ENCODE measurements at regions not wholly inside any gene's neighbourhood (a gene's known extent, or its start where the extent isn't known, plus 50 kb on each side); places are given as distances from the start of the nearest gene placed in this dataset.

DNA sequence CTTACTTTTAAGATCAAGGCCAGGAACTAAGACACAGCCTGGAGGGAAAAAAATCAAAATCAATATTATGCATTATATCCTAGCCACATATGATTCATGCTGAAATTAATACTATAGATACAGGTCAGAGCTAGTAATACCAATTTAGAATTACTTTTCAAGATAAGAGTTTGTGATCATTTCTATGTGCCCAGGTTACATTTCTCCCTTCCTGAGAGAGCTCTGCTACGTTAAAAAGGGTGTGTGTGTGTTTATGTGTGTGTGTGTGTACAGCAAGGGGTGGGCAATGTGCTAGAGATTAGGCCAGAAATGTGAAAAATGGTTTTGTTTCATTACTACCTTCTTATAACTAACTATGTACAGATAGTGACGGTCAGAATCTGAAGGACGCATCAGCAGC, 223.9 kb upstream of the FLRT2 start:
- TF ChIP-seq, protein P1, sequence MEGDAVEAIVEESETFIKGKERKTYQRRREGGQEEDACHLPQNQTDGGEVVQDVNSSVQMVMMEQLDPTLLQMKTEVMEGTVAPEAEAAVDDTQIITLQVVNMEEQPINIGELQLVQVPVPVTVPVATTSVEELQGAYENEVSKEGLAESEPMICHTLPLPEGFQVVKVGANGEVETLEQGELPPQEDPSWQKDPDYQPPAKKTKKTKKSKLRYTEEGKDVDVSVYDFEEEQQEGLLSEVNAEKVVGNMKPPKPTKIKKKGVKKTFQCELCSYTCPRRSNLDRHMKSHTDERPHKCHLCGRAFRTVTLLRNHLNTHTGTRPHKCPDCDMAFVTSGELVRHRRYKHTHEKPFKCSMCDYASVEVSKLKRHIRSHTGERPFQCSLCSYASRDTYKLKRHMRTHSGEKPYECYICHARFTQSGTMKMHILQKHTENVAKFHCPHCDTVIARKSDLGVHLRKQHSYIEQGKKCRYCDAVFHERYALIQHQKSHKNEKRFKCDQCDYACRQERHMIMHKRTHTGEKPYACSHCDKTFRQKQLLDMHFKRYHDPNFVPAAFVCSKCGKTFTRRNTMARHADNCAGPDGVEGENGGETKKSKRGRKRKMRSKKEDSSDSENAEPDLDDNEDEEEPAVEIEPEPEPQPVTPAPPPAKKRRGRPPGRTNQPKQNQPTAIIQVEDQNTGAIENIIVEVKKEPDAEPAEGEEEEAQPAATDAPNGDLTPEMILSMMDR (conservative IDR thresholded peaks at IDR 0.05; ENCODE audit: low read length), result no peak
- no peak for TF ChIP-seq EZH2phosphoT487 (IDR thresholded peaks at IDR 0.05; ENCODE audit: borderline replicate concordance, low read depth, low read length)

All from OCI-LY7 (cell line).